Thymus (tissue), 11 donors: ENCODE measurements at regions not wholly inside any gene's neighbourhood (a gene's known extent, or its start where the extent isn't known, plus 50 kb on each side); places are given as distances from the start of the nearest gene placed in this dataset.

Experiments used
- DNase-seq, 9 donors: peaks; one replicate each; pipeline ENCODE4 v3.0.0-alpha.2; 2013; ENCODE audit warnings: low spot score in 9 of 9, low read depth in 6 of 9, missing footprints in 1 of 9
- H3K27ac ChIP-seq, 2 donors: one replicate each; pipeline ENCODE4 v1.5.1; 2013; ENCODE audit warnings: control low read depth in 1 of 2, low read depth in 1 of 2, low read length in 1 of 2, mild to moderate bottlenecking in 1 of 2, moderate library complexity in 1 of 2
- H3K27me3 ChIP-seq, 2 donors: one replicate each; pipeline ENCODE4 v1.5.1; 2013; ENCODE audit warnings: low read length in 1 of 2; ENCODE audit not compliant: control insufficient read depth in 2 of 2, insufficient read depth in 1 of 2
- H3K36me3 ChIP-seq, 2 donors: one replicate each; pipeline ENCODE4 v1.5.1; 2013; ENCODE audit warnings: low read length in 1 of 2, mild to moderate bottlenecking in 1 of 2, moderate library complexity in 1 of 2; ENCODE audit not compliant: control insufficient read depth in 2 of 2, insufficient read depth in 2 of 2
- H3K4me1 ChIP-seq, 2 donors: one replicate each; pipeline ENCODE4 v1.5.1; 2013; ENCODE audit warnings: low read length in 2 of 2; ENCODE audit not compliant: control insufficient read depth in 2 of 2, insufficient read depth in 2 of 2
- H3K4me3 ChIP-seq, 2 donors: one replicate each; pipeline ENCODE4 v1.5.1; 2013; ENCODE audit warnings: low read length in 2 of 2, control low read depth in 1 of 2, mild to moderate bottlenecking in 1 of 2
- H3K9me3 ChIP-seq, 2 donors: one replicate each; pipeline ENCODE4 v1.5.1; 2013; ENCODE audit warnings: low read length in 1 of 2, mild to moderate bottlenecking in 1 of 2; ENCODE audit not compliant: control insufficient read depth in 2 of 2, insufficient read depth in 1 of 2
- WGBS: extraction: QIAGEN DNeasy Blood & Tissue Kit; methylation state at CpG from one replicate; pipeline ENCODE4 v1.1.7; 2013; 5-methylcytosine and 5-hydroxymethylcytosine counted together
- donor health status: healthy.

- no peaks in the 10 kb centered on the region for H3K4me1 ChIP-seq
- no peaks in the 10 kb centered on the region for H3K27me3 ChIP-seq
- H3K27ac ChIP-seq: no peak overlapping the region
- H3K36me3 ChIP-seq: no peaks in the 10 kb centered on the region
- WGBS: 91% methylated on average over 1 of the region's 1 CpG
- no peaks in the 10 kb centered on the region for H3K9me3 ChIP-seq
- DNase-seq: no peak
- H3K4me3 ChIP-seq: no peak overlapping the region
These were observed 699.4 kb upstream of the FZD8 start for GRCh38 chr10:36341471-36341870.

- Histone ChIP-seq H3K27ac (no peak overlapping the region), H3K9me3 (no peaks in the 10 kb centered on the region), H3K4me3 (no peak overlapping the region), H3K27me3 (no peaks in the 10 kb centered on the region), H3K36me3 (no peaks in the 10 kb centered on the region), H3K4me1 (no peaks in the 10 kb centered on the region)
- no peak for DNase-seq
- WGBS: 89% methylated on average over 2 of the region's 2 CpGs
These were observed 694.2 kb upstream of the FZD8 start for GRCh38 chr10:36336315-36336714.

DNA sequence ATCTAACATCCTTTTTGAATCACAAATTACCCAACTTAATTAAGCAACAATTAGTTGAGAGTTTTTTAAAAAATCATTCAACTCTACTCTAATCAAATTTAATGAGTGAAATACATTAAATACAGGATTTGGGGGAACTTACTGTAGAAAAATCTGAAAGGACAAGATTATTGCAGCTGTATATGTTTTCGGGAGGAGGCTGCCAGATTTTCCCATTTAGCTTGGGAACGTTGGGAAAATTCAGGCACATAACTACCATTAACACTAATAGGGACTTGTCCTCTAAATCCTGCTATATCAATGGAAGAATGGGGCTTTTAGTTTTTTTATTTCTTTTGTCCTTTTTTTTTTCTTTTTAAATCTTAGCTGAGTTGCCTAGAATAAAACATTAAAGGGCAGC is 691.4 kb upstream of the FZD8 start:
- Histone ChIP-seq H3K9me3 (no peaks in the 10 kb centered on the region), H3K27ac (no peak overlapping the region), H3K27me3 (no peaks in the 10 kb centered on the region), H3K36me3 (no peaks in the 10 kb centered on the region), H3K4me1 (no peaks in the 10 kb centered on the region), H3K4me3 (no peak overlapping the region)
- no peak for DNase-seq
- 96% methylated on average over 2 of the region's 2 CpGs for WGBS

DNA sequence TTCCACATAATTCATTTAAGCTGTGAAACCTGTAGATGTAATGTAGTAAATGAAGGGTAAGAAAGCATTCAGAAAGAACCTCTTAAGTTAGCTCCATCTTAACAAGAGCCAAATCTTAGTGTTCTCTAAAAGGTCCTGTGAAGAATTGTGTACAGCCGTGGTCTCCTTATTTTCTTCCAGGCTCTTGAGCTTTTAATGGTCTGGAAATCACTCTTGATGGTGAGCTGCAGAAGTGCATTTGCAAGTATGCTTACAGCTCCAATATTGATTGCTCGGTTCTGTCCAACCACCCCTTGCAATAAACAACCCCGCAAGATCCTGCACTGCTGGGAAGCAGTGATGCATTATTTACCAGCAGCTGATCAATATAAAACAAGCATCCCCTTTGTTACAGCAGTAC is 690.8 kb upstream of the FZD8 start:
- H3K36me3 ChIP-seq: no peaks in the 10 kb centered on the region
- H3K27ac ChIP-seq: no peak overlapping the region
- H3K27me3 ChIP-seq: no peaks in the 10 kb centered on the region
- H3K4me1 ChIP-seq: no peaks in the 10 kb centered on the region
- H3K9me3 ChIP-seq: no peaks in the 10 kb centered on the region
- no peak overlapping the region for H3K4me3 ChIP-seq
- WGBS: 96% methylated on average over 3 of the region's 3 CpGs
- no peak for DNase-seq

DNA sequence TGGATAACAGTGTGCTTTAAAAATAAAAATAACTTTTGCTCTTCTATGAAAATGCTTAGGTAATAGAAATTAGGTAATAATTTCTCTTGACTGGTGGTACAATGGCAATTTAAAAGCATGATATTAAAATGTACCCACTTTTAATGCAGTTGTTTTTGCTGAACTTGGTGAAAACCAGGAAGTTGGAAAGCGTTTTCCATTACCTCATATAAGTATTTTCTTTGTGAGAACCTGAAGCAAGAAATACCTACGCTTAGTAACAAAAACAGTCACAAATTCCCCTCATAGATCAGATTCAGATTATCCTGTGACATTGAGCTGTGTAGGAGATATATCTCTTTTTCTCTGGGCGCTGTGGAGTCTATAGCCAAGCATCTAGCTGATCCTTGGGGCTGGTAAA is 689.0 kb upstream of the FZD8 start:
- Histone ChIP-seq H3K4me1 (no peaks in the 10 kb centered on the region), H3K4me3 (no peak overlapping the region), H3K27ac (no peak overlapping the region), H3K9me3 (no peaks in the 10 kb centered on the region), H3K27me3 (no peaks in the 10 kb centered on the region), H3K36me3 (no peaks in the 10 kb centered on the region)
- no peak for DNase-seq
- 91% methylated on average over 3 of the region's 3 CpGs for WGBS

- 78% methylated on average over 2 of the region's 2 CpGs for WGBS
- Histone ChIP-seq H3K27ac (no peak overlapping the region), H3K36me3 (no peaks in the 10 kb centered on the region), H3K27me3 (no peaks in the 10 kb centered on the region), H3K9me3 (peaks cover 0 to 1% of the 10 kb centered on the region in 2 donors), H3K4me3 (no peak overlapping the region), H3K4me1 (no peaks in the 10 kb centered on the region)
- no peak for DNase-seq
These were observed 683.7 kb upstream of the FZD8 start for GRCh38 chr10:36325815-36326214.

DNA sequence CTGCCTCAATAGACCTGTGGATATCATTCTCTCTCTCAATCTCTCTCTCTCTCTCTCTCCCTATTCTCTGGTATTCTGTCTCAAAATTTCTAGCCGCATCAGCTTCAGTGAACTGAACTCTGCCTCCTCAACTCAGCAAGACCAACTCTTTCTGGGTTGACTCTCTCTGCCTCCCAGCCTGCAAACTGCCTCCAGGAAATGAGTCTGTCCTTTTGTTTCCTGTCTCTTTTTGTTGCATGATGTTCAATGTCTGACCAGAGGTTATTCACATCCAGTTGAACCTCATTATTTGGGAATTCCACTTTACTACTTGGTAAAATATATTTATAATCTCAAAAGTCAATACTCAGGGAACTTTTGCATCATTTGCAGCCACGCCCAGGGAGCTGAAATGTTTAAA is 682.7 kb upstream of the FZD8 start:
- WGBS: 90% methylated on average over 2 of the region's 2 CpGs
- Histone ChIP-seq H3K27ac (no peak overlapping the region), H3K4me3 (no peak overlapping the region), H3K36me3 (no peaks in the 10 kb centered on the region), H3K9me3 (peaks cover 0 to 1% of the 10 kb centered on the region in 2 donors), H3K27me3 (no peaks in the 10 kb centered on the region), H3K4me1 (no peaks in the 10 kb centered on the region)
- DNase-seq: no peak

DNA sequence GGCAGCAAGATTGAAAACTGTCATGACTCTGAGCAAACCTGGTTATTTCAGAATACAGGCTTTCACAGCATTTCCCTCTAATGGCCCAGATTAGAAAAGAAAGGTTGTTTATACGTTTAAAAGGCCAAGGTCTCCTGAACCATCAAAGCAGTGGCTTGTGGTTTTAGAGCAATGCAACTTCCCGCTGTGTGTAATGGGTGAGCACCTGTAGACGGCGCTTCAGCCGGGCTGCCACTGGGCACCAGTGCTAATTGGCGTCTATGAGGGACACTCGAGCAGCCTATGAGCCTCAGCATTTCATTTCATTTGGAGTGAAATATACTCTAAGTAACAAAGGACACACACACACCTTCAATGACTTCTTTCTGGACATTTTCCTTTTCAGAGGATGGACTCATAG is 671.0 kb upstream of the FZD8 start:
- H3K4me3 ChIP-seq: no peak overlapping the region
- no peaks in the 10 kb centered on the region for H3K4me1 ChIP-seq
- WGBS: 91% methylated on average over 7 of the region's 7 CpGs
- H3K27me3 ChIP-seq: no peaks in the 10 kb centered on the region
- no peaks in the 10 kb centered on the region for H3K9me3 ChIP-seq
- no peaks in the 10 kb centered on the region for H3K36me3 ChIP-seq
- no peak for DNase-seq
- H3K27ac ChIP-seq: no peak overlapping the region

DNA sequence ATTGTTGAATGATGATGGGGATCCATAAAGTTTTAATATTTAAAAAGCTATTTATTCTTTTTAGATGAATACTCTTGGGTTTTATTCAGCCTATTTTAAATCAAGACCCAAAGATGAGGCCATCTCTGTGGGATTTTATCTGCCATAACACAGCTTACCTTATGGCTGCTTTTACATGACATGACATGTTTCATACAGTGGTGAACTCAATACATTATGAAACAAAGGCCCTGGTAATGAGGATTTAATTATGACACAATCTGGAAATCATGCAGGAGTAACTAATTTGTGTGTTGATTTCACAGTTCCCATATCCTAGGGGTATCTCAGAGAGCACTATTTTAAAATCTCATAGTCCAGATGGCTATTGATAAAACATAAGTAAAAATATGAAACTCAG is 661.8 kb upstream of the FZD8 start:
- no peak for DNase-seq
- Histone ChIP-seq H3K9me3 (no peaks in the 10 kb centered on the region), H3K36me3 (no peaks in the 10 kb centered on the region), H3K4me3 (no peak overlapping the region), H3K27ac (no peak overlapping the region), H3K27me3 (no peaks in the 10 kb centered on the region), H3K4me1 (no peaks in the 10 kb centered on the region)

DNA sequence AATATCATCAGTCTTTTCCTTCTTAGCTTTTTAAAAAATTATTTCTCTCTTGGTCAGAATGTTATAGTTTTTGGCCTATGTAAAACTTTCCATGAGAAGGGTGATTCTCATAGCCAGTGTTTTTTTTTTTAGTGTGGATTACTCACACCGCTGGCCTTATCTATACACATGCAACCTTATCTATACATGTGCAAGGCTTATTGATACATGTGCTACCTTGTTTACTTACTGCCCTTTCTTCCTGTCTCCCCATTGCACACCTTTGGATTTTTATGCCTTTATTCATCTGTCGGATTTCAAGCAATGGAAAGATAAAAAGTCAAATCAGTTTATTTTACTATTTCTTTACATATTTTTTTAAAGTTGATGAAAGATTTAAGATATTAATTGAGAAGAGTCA is 660.0 kb upstream of the FZD8 start:
- Histone ChIP-seq H3K27me3 (no peaks in the 10 kb centered on the region), H3K36me3 (no peaks in the 10 kb centered on the region), H3K9me3 (no peaks in the 10 kb centered on the region), H3K27ac (no peak overlapping the region), H3K4me1 (no peaks in the 10 kb centered on the region), H3K4me3 (no peak overlapping the region)
- no peak for DNase-seq
- WGBS: 97% methylated on average over 2 of the region's 2 CpGs
